Liver (tissue), 7 donors: ENCODE measurements at regions not wholly inside any gene's neighbourhood (a gene's known extent, or its start where the extent isn't known, plus 50 kb on each side); places are given as distances from the start of the nearest gene placed in this dataset.

Source experiments
- DNase-seq: peaks from one replicate; pipeline ENCODE4 v3.0.0-alpha.2; 2017; ENCODE audit warnings: low spot score
- H3K27ac ChIP-seq, 2 donors: one replicate each; pipeline ENCODE4 v1.7.0; 2013; ENCODE audit warnings: inconsistent platforms in 2 of 2, low read length in 2 of 2, control low read depth in 1 of 2, low read depth in 1 of 2, mild to moderate bottlenecking in 1 of 2
- H3K27me3 ChIP-seq, 4 donors: one replicate each; pipeline versions ENCODE4 v1.6.1 to v1.7.0; 2013; ENCODE audit warnings: low read length in 3 of 4, inconsistent platforms in 1 of 4, mild to moderate bottlenecking in 1 of 4, moderate library complexity in 1 of 4; ENCODE audit not compliant: control insufficient read depth in 4 of 4, insufficient read depth in 4 of 4
- H3K36me3 ChIP-seq, 4 donors: one replicate each; pipeline versions ENCODE4 v1.6.1 to v1.7.0; 2013; ENCODE audit warnings: low read length in 3 of 4, mild to moderate bottlenecking in 3 of 4, low read depth in 1 of 4, moderate library complexity in 1 of 4; ENCODE audit not compliant: control insufficient read depth in 4 of 4, insufficient read depth in 3 of 4
- H3K4me1 ChIP-seq, 4 donors: one replicate each; pipeline versions ENCODE4 v1.6.1 to v1.7.0; 2013; ENCODE audit warnings: low read length in 3 of 4, mild to moderate bottlenecking in 3 of 4, moderate library complexity in 1 of 4; ENCODE audit not compliant: control insufficient read depth in 4 of 4, insufficient read depth in 4 of 4
- H3K4me3 ChIP-seq, 3 donors: one replicate each; pipeline versions ENCODE4 v1.6.1 to v1.7.0; 2013; ENCODE audit warnings: low read length in 3 of 3, control low read depth in 1 of 3, low read depth in 1 of 3, mild to moderate bottlenecking in 1 of 3
- H3K9ac ChIP-seq, 2 donors: one replicate each; pipeline ENCODE4 v1.7.0; 2013; ENCODE audit warnings: low read length in 2 of 2, mild to moderate bottlenecking in 2 of 2, moderate library complexity in 2 of 2, control low read depth in 1 of 2, low read depth in 1 of 2
- H3K9me3 ChIP-seq, 4 donors: one replicate each; pipeline versions ENCODE4 v1.6.1 to v1.7.0; 2013; ENCODE audit warnings: low read length in 3 of 4; ENCODE audit not compliant: control insufficient read depth in 4 of 4
- ATF3 ChIP-seq: IDR thresholded peaks from 2 replicates; pipeline ENCODE4 v1.6.1; 2016; ENCODE audit warnings: antibody characterized with exemption
- EGR1 ChIP-seq, 2 donors: IDR thresholded peaks; 2 replicates each; pipeline ENCODE4 v1.6.1; 2016 to 2018; ENCODE audit warnings: antibody characterized with exemption in 2 of 2, low read depth in 2 of 2
- FOXA2 ChIP-seq: IDR thresholded peaks from 2 replicates; pipeline ENCODE4 v1.6.1; 2016; ENCODE audit warnings: antibody characterized with exemption
- GABPA ChIP-seq, 2 donors: IDR thresholded peaks in 1 of 2; conservative IDR thresholded peaks in 1 of 2; 2 replicates each; pipeline ENCODE4 v1.6.1; 2016; ENCODE audit warnings: antibody characterized with exemption in 2 of 2, mild to moderate bottlenecking in 1 of 2, moderate library complexity in 1 of 2
- HNF4G ChIP-seq: IDR thresholded peaks from 2 replicates; pipeline ENCODE4 v1.6.1; 2016; ENCODE audit warnings: antibody characterized with exemption
- JUND ChIP-seq, 2 donors: IDR thresholded peaks; 2 replicates each; pipeline ENCODE4 v1.6.1; 2016; ENCODE audit warnings: antibody characterized with exemption in 2 of 2
- MAX ChIP-seq: IDR thresholded peaks from 2 replicates; pipeline ENCODE4 v1.6.1; 2016; ENCODE audit warnings: antibody characterized with exemption
- NR2F2 ChIP-seq: IDR thresholded peaks from 2 replicates; pipeline ENCODE4 v1.6.1; 2016; ENCODE audit warnings: antibody characterized with exemption
- RAD21 ChIP-seq, 2 donors: IDR thresholded peaks; 2 replicates each; pipeline ENCODE4 v1.6.1; 2016; ENCODE audit warnings: antibody characterized with exemption in 2 of 2, mild to moderate bottlenecking in 2 of 2
- REST ChIP-seq: IDR thresholded peaks from 2 replicates; pipeline ENCODE4 v1.6.1; 2016; ENCODE audit warnings: antibody characterized with exemption, mild to moderate bottlenecking
- RXRA ChIP-seq, 2 donors: IDR thresholded peaks; 2 replicates each; pipeline ENCODE4 v1.6.1; 2017 to 2018; ENCODE audit warnings: antibody characterized with exemption in 2 of 2, mild to moderate bottlenecking in 1 of 2
- SP1 ChIP-seq: IDR thresholded peaks from 2 replicates; pipeline ENCODE4 v1.6.1; 2018; ENCODE audit warnings: antibody characterized with exemption, mild to moderate bottlenecking
- YY1 ChIP-seq: IDR thresholded peaks from 2 replicates; pipeline ENCODE4 v1.6.1; 2016; ENCODE audit warnings: antibody characterized with exemption, mild to moderate bottlenecking
- ZBTB33 ChIP-seq: IDR thresholded peaks from 2 replicates; pipeline ENCODE4 v1.6.1; 2016; ENCODE audit warnings: antibody characterized with exemption
- WGBS: extraction: QIAGEN DNeasy Blood & Tissue Kit; methylation state at CpG from one replicate; pipeline ENCODE4 v1.1.7; 2013; 5-methylcytosine and 5-hydroxymethylcytosine counted together
- donor health status: healthy.
- donor health status: healthy.
- donor health status: healthy.
- donor health status: healthy.

GRCh38 chr10:83585686-83586085 lies 553.6 kb upstream of the GHITM start:
- Histone ChIP-seq H3K4me1 (no peaks in the 10 kb centered on the region), H3K9me3 (no peaks in the 10 kb centered on the region), H3K36me3 (no peaks in the 10 kb centered on the region), H3K27ac (no peak overlapping the region), H3K4me3 (no peak overlapping the region), H3K27me3 (no peaks in the 10 kb centered on the region), H3K9ac (no peak overlapping the region)
- DNase-seq: no peak
- WGBS: 73% methylated on average over 2 of the region's 2 CpGs
- TF ChIP-seq RAD21 (IDR thresholded peaks at IDR 0.05) (no peak), SP1 (no peak), GABPA (IDR thresholded peaks at IDR 0.05 in 1 of 2, conservative IDR thresholded peaks at IDR 0.05 in 1 of 2) (no peak), MAX (no peak), REST (no peak), NR2F2 (no peak), FOXA2 (no peak), HNF4G (no peak), EGR1 (IDR thresholded peaks at IDR 0.05; ENCODE audit: low read depth in 2 of 2) (no peak), ATF3 (no peak), YY1 (no peak), JUND (IDR thresholded peaks at IDR 0.05) (no peak)

- Histone ChIP-seq H3K27ac (no peak overlapping the region), H3K9ac (no peak overlapping the region), H3K4me3 (no peak overlapping the region), H3K4me1 (no peaks in the 10 kb centered on the region), H3K9me3 (peaks cover 0 to 10% (median 3%) of the 10 kb centered on the region in 4 donors), H3K27me3 (no peaks in the 10 kb centered on the region), H3K36me3 (no peaks in the 10 kb centered on the region)
- no peak for DNase-seq
- 89% methylated on average over 1 of the region's 1 CpG for WGBS
- TF ChIP-seq RXRA (IDR thresholded peaks at IDR 0.05) (no peak), FOXA2 (no peak), RAD21 (IDR thresholded peaks at IDR 0.05) (no peak), JUND (IDR thresholded peaks at IDR 0.05) (no peak), SP1 (no peak), EGR1 (IDR thresholded peaks at IDR 0.05; ENCODE audit: low read depth in 2 of 2) (no peak), ZBTB33 (no peak), MAX (no peak), NR2F2 (no peak), HNF4G (no peak), GABPA (IDR thresholded peaks at IDR 0.05 in 1 of 2, conservative IDR thresholded peaks at IDR 0.05 in 1 of 2) (no peak), ATF3 (no peak)
Measured at GRCh38 chr10:83592337-83592935, 546.9 kb upstream of the GHITM start.
